ENCODE measurements at regions not wholly inside any gene's neighbourhood (a gene's known extent, or its start where the extent isn't known, plus 50 kb on each side); places are given as distances from the start of the nearest gene placed in this dataset.

- no peak for TF ChIP-seq POLR2A (IDR thresholded peaks at IDR 0.05)
- TF ChIP-seq CTCF (IDR thresholded peaks at IDR 0.05): no peak
These were observed 124.4 kb upstream of the ITGB1 start for GRCh38 chr10:33082373-33082895.

All from adrenal gland (tissue), 5 donors.